HCT116 (cell line): ENCODE measurements at regions not wholly inside any gene's neighbourhood (a gene's known extent, or its start where the extent isn't known, plus 50 kb on each side); places are given as distances from the start of the nearest gene placed in this dataset.

ENCODE experiments used
- ATAC-seq: fragments of 200-7000 bp; cut with Tn5 transposase; 2 replicates; pipeline ENCODE4 v1.9.1; 2020; ENCODE audit warnings: mild to moderate bottlenecking, moderate library complexity
- BruUV-seq: library from RNA; stranded (reverse); fragments of 400-500 nt; replicated peaks from 2 replicates; lab custom pipeline; 2021; lab: Mats Ljungman, UMichigan
- CTCF ChIA-PET: fragments of 300-600 bp; sonication (Branson Sonifier 250); formaldehyde crosslinking; loops from one replicate; lab custom pipeline; 2021; ENCODE audit warnings: antibody characterized with exemption; lab: Charles Lee
- POLR2A ChIA-PET: fragments of 300-600, 350-600 bp; sonication (Branson Sonifier 250); formaldehyde crosslinking; loops from one replicate; lab custom pipeline; 2021; ENCODE audit warnings: antibody characterized with exemption; lab: Charles Lee
- RAD21 ChIA-PET, 2 experiments: fragments of 300-600 bp; sonication (Branson Sonifier 250); formaldehyde crosslinking; loops; one replicate each; lab custom pipeline; 2023; ENCODE audit warnings: low total read pairs in 2 of 2; ENCODE audit not compliant: uncharacterized antibody in 2 of 2, unreplicated experiment in 2 of 2, low non-redundant PET in 1 of 2; lab: Charles Lee
- DNase-seq: peaks from one replicate; pipeline ENCODE4 v3.0.0-alpha.2; 2010; ENCODE audit warnings: low read depth, low spot score
- H2AFZ ChIP-seq: fragments of 200-600 bp; shearing (Covaris generic), sonication (generic); 2 replicates; pipeline ENCODE4 v1.6.1; 2017; ENCODE audit warnings: low read depth, mixed run types, mixed read lengths, antibody characterized with exemption, low read length; ENCODE audit not compliant: poor library complexity, severe bottlenecking
- H3K27ac ChIP-seq: 2 replicates; pipeline ENCODE4 v1.5.1; 2012; ENCODE audit warnings: low read depth, low read length
- H3K27me3 ChIP-seq: fragments of 200-600 bp; sonication (generic); 2 replicates; pipeline ENCODE4 v1.6.1; 2016; ENCODE audit warnings: mixed run types, low read length, mixed read lengths; ENCODE audit not compliant: insufficient read depth
- H3K36me3 ChIP-seq, 2 experiments: fragments of 200-500 bp in 1 of 2; fragments of 200-600 bp in 1 of 2; sonication (Bioruptor generic) in 1 of 2; sonication (generic) in 1 of 2; 2 replicates each; pipeline versions ENCODE4 v1.5.1 to v1.6.1; 2014 to 2016; ENCODE audit warnings: low read length in 2 of 2, inconsistent platforms in 1 of 2, mixed read lengths in 1 of 2, mixed run types in 1 of 2; ENCODE audit not compliant: insufficient read depth in 2 of 2, control insufficient read depth in 1 of 2
- H3K4me1 ChIP-seq, 2 experiments: fragments of 200-600 bp in 1 of 2; sonication (generic) in 1 of 2; 2 replicates each; pipeline versions ENCODE4 v1.5.1 to v1.6.1; 2012 to 2017; ENCODE audit warnings: low read length in 2 of 2, inconsistent platforms in 1 of 2, mild to moderate bottlenecking in 1 of 2, mixed read lengths in 1 of 2, mixed run types in 1 of 2, moderate library complexity in 1 of 2; ENCODE audit not compliant: insufficient read depth in 2 of 2, control insufficient read depth in 1 of 2
- H3K4me2 ChIP-seq: fragments of 200-600 bp; sonication (generic); 2 replicates; pipeline ENCODE4 v1.6.1; 2017; ENCODE audit warnings: mixed run types, low read length, mixed read lengths
- H3K4me3 ChIP-seq, 2 experiments: fragments of 200-600 bp in 1 of 2; sonication (generic) in 1 of 2; replicated peaks in 1 of 2; 2 replicates each; pipeline ENCODE4 v1.5.1; 2011 to 2016; ENCODE audit warnings: low read length in 2 of 2, control low read depth in 1 of 2, low read depth in 1 of 2, mild to moderate bottlenecking in 1 of 2, mixed read lengths in 1 of 2, mixed run types in 1 of 2
- H3K79me2 ChIP-seq: fragments of 200-600 bp; sonication (generic); 2 replicates; pipeline ENCODE4 v1.6.1; 2017; ENCODE audit warnings: mild to moderate bottlenecking, mixed run types, low read length, moderate library complexity, mixed read lengths; ENCODE audit not compliant: insufficient read depth
- H3K9ac ChIP-seq: fragments of 200-600 bp; sonication (generic); 2 replicates; pipeline ENCODE4 v1.6.1; 2016; ENCODE audit warnings: low read length, mixed read lengths
- H3K9me2 ChIP-seq: fragments of 200-600 bp; sonication (generic), shearing (Covaris generic); 2 replicates; pipeline ENCODE4 v1.6.1; 2017; ENCODE audit warnings: mixed run types, mild to moderate bottlenecking, moderate library complexity; ENCODE audit not compliant: insufficient read depth
- H3K9me3 ChIP-seq, 2 experiments: fragments of 200-500 bp in 1 of 2; fragments of 200-600 bp in 1 of 2; sonication (Bioruptor generic) in 1 of 2; sonication (generic) in 1 of 2; 2 replicates each; pipeline ENCODE4 v1.6.1; 2014 to 2017; ENCODE audit warnings: low read length in 2 of 2, mixed read lengths in 2 of 2, inconsistent platforms in 1 of 2, low read depth in 1 of 2, mild to moderate bottlenecking in 1 of 2, mixed run types in 1 of 2, moderate library complexity in 1 of 2; ENCODE audit not compliant: control insufficient read depth in 1 of 2, insufficient read depth in 1 of 2
- H4K20me1 ChIP-seq: fragments of 200-600 bp; sonication (generic), shearing (Covaris generic); 2 replicates; pipeline ENCODE4 v1.6.1; 2017; ENCODE audit warnings: mixed run types, mild to moderate bottlenecking, moderate library complexity; ENCODE audit not compliant: insufficient read depth
- ATF3 ChIP-seq: IDR thresholded peaks from 2 replicates; pipeline ENCODE4 v1.6.1; 2012
- CBX3 ChIP-seq: IDR thresholded peaks from 2 replicates; pipeline ENCODE4 v1.6.1; 2012; ENCODE audit warnings: low read depth
- CEBPB ChIP-seq: IDR thresholded peaks from 2 replicates; pipeline ENCODE4 v1.6.1; 2012; ENCODE audit warnings: low read depth
- ELF1 ChIP-seq: IDR thresholded peaks from 2 replicates; pipeline ENCODE4 v1.6.1; 2012; ENCODE audit warnings: low read depth, borderline replicate concordance
- EZH2 ChIP-seq: fragments of 200-600 bp; sonication (generic); IDR thresholded peaks from 2 replicates; pipeline ENCODE4 v1.6.1; 2017; ENCODE audit warnings: antibody characterized with exemption, mixed run types
- EZH2phosphoT487 ChIP-seq: fragments of 200-600 bp; IDR thresholded peaks from 2 replicates; pipeline ENCODE4 v1.6.1; 2018; ENCODE audit warnings: antibody characterized with exemption, borderline replicate concordance
- FOSL1 ChIP-seq: IDR thresholded peaks from 2 replicates; pipeline ENCODE4 v1.6.1; 2012; ENCODE audit warnings: low read depth
- JUND ChIP-seq: IDR thresholded peaks from 2 replicates; pipeline ENCODE4 v1.6.1; 2012
- POLR2A ChIP-seq: IDR thresholded peaks from 2 replicates; pipeline ENCODE4 v1.7.0; 2011; ENCODE audit warnings: borderline replicate concordance; ENCODE audit not compliant: insufficient read depth, insufficient read length; ENCODE audit errors: extremely low read depth
- RAD21 ChIP-seq: IDR thresholded peaks from 2 replicates; pipeline ENCODE4 v1.6.1; 2012; ENCODE audit warnings: low read depth, mild to moderate bottlenecking
- SP1 ChIP-seq: IDR thresholded peaks from 2 replicates; pipeline ENCODE4 v1.6.1; 2012; ENCODE audit warnings: low read depth
- TCF7L2 ChIP-seq: IDR thresholded peaks from 2 replicates; pipeline ENCODE4 v1.7.0; 2011; ENCODE audit warnings: borderline replicate concordance, inconsistent platforms; ENCODE audit not compliant: insufficient read depth, insufficient read length; ENCODE audit errors: extremely low read depth
- YY1 ChIP-seq: IDR thresholded peaks from 2 replicates; pipeline ENCODE4 v1.6.1; 2011; ENCODE audit warnings: low read length, low read depth, moderate library complexity, mild to moderate bottlenecking; ENCODE audit not compliant: insufficient replicate concordance; ENCODE audit errors: extremely low read depth
- ZBTB33 ChIP-seq: IDR thresholded peaks from 2 replicates; pipeline ENCODE4 v1.6.1; 2011; ENCODE audit warnings: mild to moderate bottlenecking, low read length, moderate library complexity; ENCODE audit not compliant: insufficient replicate concordance; ENCODE audit errors: extremely low read depth
- ZNF274 ChIP-seq: fragments of 200-500 bp; sonication (Bioruptor generic); IDR thresholded peaks from 2 replicates; pipeline ENCODE4 v1.6.1; 2014; ENCODE audit warnings: mild to moderate bottlenecking, low read depth, low read length, inconsistent platforms
- intact Hi-C: fragments of 100-400 bp; cut with micrococcal nuclease; formaldehyde crosslinking; loops from 2 replicates; pipeline ENCODE4 v1.10.0; 2022
- TF ChIP-seq, protein P1 (sequence below): IDR thresholded peaks from 2 replicates; pipeline ENCODE4 v1.6.1; 2012; ENCODE audit warnings: low read depth
- TF ChIP-seq, protein P2 (sequence below): IDR thresholded peaks from 2 replicates; pipeline ENCODE4 v1.6.1; 2012

DNA sequence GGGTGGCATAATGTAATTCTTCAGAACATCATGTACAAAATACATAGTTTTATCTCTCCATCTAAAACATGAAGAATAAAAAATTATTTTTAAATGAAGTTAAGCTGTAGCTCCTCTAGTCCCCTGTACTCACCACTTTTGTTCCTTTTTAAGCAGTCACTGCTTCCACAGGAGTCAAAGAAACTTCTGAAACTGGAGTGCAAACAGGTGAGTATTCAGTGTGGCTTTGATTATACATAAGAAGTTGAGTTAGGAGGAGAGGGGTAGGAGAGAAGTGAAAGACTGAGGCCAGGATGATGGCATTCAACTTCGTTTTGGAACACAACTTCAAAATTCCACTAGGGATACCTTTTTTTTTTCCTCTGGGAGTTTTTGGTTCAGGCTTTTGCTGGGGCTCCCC lies 131.4 kb upstream of the CNTN1 start:
- Histone ChIP-seq H3K79me2 (no peaks in the 10 kb centered on the region), H3K27me3 (no peaks in the 10 kb centered on the region), H3K27ac (no peak overlapping the region), H3K4me3 (no peak overlapping the region), H3K9me2 (no peaks in the 10 kb centered on the region), H3K4me1 (no peaks in the 10 kb centered on the region), H2AFZ (no peak overlapping the region), H3K9ac (no peak overlapping the region), H3K36me3 (no peaks in the 10 kb centered on the region), H3K4me2 (no peak overlapping the region), H4K20me1 (no peaks in the 10 kb centered on the region), H3K9me3 (no peaks in the 10 kb centered on the region)
- ChIA-PET POLR2A (no interaction called here), RAD21 (no interaction called here), CTCF (no interaction called here)
- intact Hi-C loops, result no loop called here
- no peak for DNase-seq
- no TSS peak for BruUV-seq
- ATAC-seq, result no peak
- TF ChIP-seq ELF1, result no peak
- no peak for TF ChIP-seq RAD21
- TF ChIP-seq EZH2phosphoT487, result no peak
- TF ChIP-seq JUND, result no peak
- TF ChIP-seq SP1, result no peak
- TF ChIP-seq FOSL1, result no peak
- no peak for TF ChIP-seq POLR2A
- TF ChIP-seq ZBTB33, result no peak
- TF ChIP-seq, protein P1, sequence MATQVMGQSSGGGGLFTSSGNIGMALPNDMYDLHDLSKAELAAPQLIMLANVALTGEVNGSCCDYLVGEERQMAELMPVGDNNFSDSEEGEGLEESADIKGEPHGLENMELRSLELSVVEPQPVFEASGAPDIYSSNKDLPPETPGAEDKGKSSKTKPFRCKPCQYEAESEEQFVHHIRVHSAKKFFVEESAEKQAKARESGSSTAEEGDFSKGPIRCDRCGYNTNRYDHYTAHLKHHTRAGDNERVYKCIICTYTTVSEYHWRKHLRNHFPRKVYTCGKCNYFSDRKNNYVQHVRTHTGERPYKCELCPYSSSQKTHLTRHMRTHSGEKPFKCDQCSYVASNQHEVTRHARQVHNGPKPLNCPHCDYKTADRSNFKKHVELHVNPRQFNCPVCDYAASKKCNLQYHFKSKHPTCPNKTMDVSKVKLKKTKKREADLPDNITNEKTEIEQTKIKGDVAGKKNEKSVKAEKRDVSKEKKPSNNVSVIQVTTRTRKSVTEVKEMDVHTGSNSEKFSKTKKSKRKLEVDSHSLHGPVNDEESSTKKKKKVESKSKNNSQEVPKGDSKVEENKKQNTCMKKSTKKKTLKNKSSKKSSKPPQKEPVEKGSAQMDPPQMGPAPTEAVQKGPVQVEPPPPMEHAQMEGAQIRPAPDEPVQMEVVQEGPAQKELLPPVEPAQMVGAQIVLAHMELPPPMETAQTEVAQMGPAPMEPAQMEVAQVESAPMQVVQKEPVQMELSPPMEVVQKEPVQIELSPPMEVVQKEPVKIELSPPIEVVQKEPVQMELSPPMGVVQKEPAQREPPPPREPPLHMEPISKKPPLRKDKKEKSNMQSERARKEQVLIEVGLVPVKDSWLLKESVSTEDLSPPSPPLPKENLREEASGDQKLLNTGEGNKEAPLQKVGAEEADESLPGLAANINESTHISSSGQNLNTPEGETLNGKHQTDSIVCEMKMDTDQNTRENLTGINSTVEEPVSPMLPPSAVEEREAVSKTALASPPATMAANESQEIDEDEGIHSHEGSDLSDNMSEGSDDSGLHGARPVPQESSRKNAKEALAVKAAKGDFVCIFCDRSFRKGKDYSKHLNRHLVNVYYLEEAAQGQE, result no peak
- no peak for TF ChIP-seq ATF3
- TF ChIP-seq CEBPB, result no peak
- TF ChIP-seq TCF7L2, result no peak
- TF ChIP-seq EZH2, result no peak
- no peak for TF ChIP-seq ZNF274
- TF ChIP-seq, protein P2, sequence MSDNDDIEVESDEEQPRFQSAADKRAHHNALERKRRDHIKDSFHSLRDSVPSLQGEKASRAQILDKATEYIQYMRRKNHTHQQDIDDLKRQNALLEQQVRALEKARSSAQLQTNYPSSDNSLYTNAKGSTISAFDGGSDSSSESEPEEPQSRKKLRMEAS, result no peak
- TF ChIP-seq CBX3, result no peak
- TF ChIP-seq YY1, result no peak
